Stomach (tissue), 4 donors: ENCODE measurements at regions not wholly inside any gene's neighbourhood (a gene's known extent, or its start where the extent isn't known, plus 50 kb on each side); places are given as distances from the start of the nearest gene placed in this dataset.

ENCODE experiments used
- EP300 ChIP-seq: sonication (generic); formaldehyde crosslinking; IDR thresholded peaks from one replicate; pipeline ENCODE4 v1.6.1; 2017; ENCODE audit warnings: antibody characterized with exemption
- POLR2A ChIP-seq, 4 donors: fragments of 450-650 bp; IDR thresholded peaks; one replicate each; pipeline ENCODE4 v1.6.1; 2016; ENCODE audit warnings: antibody characterized with exemption in 4 of 4, control low read depth in 2 of 4, mild to moderate bottlenecking in 1 of 4, moderate library complexity in 1 of 4
- POLR2AphosphoS5 ChIP-seq, 3 donors: sonication (generic); formaldehyde crosslinking; IDR thresholded peaks; one replicate each; pipeline ENCODE4 v1.6.1; 2016; ENCODE audit warnings: antibody characterized with exemption in 3 of 3
- TF ChIP-seq, protein P1 (sequence below), 7 experiments: fragments of 450-650 bp in 4 of 7; fragments of 200-600 bp in 3 of 7; sonication (generic) in 3 of 7; IDR thresholded peaks; one replicate each; pipeline ENCODE4 v1.5.1; 2016 to 2019; ENCODE audit warnings: antibody characterized with exemption in 7 of 7, control low read depth in 2 of 7, mild to moderate bottlenecking in 1 of 7

DNA sequence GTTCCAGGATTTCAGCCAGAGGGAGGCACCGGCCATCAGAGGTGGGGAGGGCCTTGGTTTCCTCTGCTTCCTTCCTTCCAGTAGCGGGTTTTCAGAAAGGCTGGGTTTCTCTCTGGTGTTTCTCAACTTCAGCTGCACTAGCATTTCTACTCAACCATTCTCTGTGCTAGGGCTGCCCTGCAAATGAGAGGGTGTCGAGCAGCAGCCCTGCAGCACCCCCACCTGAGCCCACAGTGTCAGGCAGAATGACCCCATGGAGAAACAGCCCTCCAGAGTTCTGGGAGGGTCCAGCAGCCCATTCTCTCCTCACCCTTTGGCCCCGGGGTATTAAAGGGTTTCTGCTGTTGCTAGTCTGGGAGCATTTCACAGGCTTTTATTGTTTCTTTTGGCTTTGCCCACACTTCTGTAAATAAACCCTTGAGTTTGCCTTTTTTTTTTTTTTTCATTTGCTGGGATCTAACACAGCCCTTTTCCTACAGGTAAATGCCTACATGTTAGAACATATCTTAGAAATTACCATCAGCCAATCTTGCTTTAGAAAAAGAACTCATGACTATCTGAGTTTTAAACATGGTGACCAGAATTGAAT lies 151.5 kb upstream of the VIPR2 start:
- TF ChIP-seq, protein P1, sequence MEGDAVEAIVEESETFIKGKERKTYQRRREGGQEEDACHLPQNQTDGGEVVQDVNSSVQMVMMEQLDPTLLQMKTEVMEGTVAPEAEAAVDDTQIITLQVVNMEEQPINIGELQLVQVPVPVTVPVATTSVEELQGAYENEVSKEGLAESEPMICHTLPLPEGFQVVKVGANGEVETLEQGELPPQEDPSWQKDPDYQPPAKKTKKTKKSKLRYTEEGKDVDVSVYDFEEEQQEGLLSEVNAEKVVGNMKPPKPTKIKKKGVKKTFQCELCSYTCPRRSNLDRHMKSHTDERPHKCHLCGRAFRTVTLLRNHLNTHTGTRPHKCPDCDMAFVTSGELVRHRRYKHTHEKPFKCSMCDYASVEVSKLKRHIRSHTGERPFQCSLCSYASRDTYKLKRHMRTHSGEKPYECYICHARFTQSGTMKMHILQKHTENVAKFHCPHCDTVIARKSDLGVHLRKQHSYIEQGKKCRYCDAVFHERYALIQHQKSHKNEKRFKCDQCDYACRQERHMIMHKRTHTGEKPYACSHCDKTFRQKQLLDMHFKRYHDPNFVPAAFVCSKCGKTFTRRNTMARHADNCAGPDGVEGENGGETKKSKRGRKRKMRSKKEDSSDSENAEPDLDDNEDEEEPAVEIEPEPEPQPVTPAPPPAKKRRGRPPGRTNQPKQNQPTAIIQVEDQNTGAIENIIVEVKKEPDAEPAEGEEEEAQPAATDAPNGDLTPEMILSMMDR (IDR thresholded peaks at IDR 0.05), result no peak
- TF ChIP-seq POLR2A (IDR thresholded peaks at IDR 0.05) (no peak), POLR2AphosphoS5 (IDR thresholded peaks at IDR 0.05) (no peak), EP300 (no peak)
